Activated T-cell treated with anti-CD3 and anti-CD28 coated beads, Interleukin-2, amount 50 U/mL, for 4 hours (primary cell): ENCODE measurements at regions not wholly inside any gene's neighbourhood (a gene's known extent, or its start where the extent isn't known, plus 50 kb on each side); places are given as distances from the start of the nearest gene placed in this dataset.

Source experiments
- ATAC-seq, 2 donors: fragments of 200-7000 bp; cut with Tn5 transposase; one replicate each; pipeline ENCODE4 v1.10.0; 2021
- DNase-seq: peaks from one replicate; pipeline ENCODE4 v3.0.0-alpha.2; 2020
- H3K27me3 Mint-ChIP-seq: one replicate; pipeline ENCODE4 v1.8.0; 2021; ENCODE audit warnings: low read depth, mixed read lengths
- H3K36me3 Mint-ChIP-seq: one replicate; pipeline ENCODE4 v1.8.0; 2022; ENCODE audit warnings: mixed read lengths; ENCODE audit not compliant: insufficient read depth
- H3K4me1 Mint-ChIP-seq: one replicate; pipeline ENCODE4 v1.8.0; 2021; ENCODE audit warnings: low read depth, mixed read lengths
- H3K4me3 Mint-ChIP-seq: one replicate; pipeline ENCODE4 v1.8.0; 2021; ENCODE audit warnings: mild to moderate bottlenecking, moderate library complexity, mixed read lengths
- H3K9me3 Mint-ChIP-seq: one replicate; pipeline ENCODE4 v1.8.0; 2021; ENCODE audit warnings: mixed read lengths

- Mint-ChIP-seq H3K27me3 (peaks cover 5% of the 10 kb centered on the region), H3K9me3 (no peaks in the 10 kb centered on the region), H3K4me3 (no peak overlapping the region), H3K36me3 (no peaks in the 10 kb centered on the region), H3K4me1 (no peaks in the 10 kb centered on the region)
- ATAC-seq (no peak), DNase-seq (no peak)
Observed at GRCh38 chr15:91668370-91668769, 185.1 kb upstream of the SLCO3A1 start.

- ATAC-seq: no peak
- no peaks in the 10 kb centered on the region for H3K36me3 Mint-ChIP-seq
- no peak overlapping the region for H3K4me3 Mint-ChIP-seq
- H3K4me1 Mint-ChIP-seq: no peaks in the 10 kb centered on the region
- H3K27me3 Mint-ChIP-seq: peaks cover 9% of the 10 kb centered on the region
- peaks cover 14% of the 10 kb centered on the region for H3K9me3 Mint-ChIP-seq
- DNase-seq: no peak
Observed at GRCh38 chr15:91670108-91670507, 183.4 kb upstream of the SLCO3A1 start.

GRCh38 chr15:91678003-91678402 is 175.5 kb upstream of the SLCO3A1 start:
- H3K9me3 Mint-ChIP-seq: peaks cover 14% of the 10 kb centered on the region
- no peaks in the 10 kb centered on the region for H3K36me3 Mint-ChIP-seq
- peaks cover 19% of the 10 kb centered on the region for H3K27me3 Mint-ChIP-seq
- ATAC-seq: no peak
- H3K4me1 Mint-ChIP-seq: no peaks in the 10 kb centered on the region
- no peak overlapping the region for H3K4me3 Mint-ChIP-seq
- DNase-seq: no peak

- H3K4me1 Mint-ChIP-seq: no peaks in the 10 kb centered on the region
- H3K36me3 Mint-ChIP-seq: no peaks in the 10 kb centered on the region
- H3K27me3 Mint-ChIP-seq: peaks cover 19% of the 10 kb centered on the region
- H3K4me3 Mint-ChIP-seq: no peak overlapping the region
- H3K9me3 Mint-ChIP-seq: peaks cover 7% of the 10 kb centered on the region
- ATAC-seq (no peak), DNase-seq (no peak)
Observed at GRCh38 chr15:91679447-91679846, 174.1 kb upstream of the SLCO3A1 start.

- H3K4me3 Mint-ChIP-seq: no peak overlapping the region
- no peak for ATAC-seq
- peaks cover 5% of the 10 kb centered on the region for H3K9me3 Mint-ChIP-seq
- no peak for DNase-seq
- H3K27me3 Mint-ChIP-seq: peaks cover 19% of the 10 kb centered on the region
- no peaks in the 10 kb centered on the region for H3K36me3 Mint-ChIP-seq
- H3K4me1 Mint-ChIP-seq: no peaks in the 10 kb centered on the region
Observed at GRCh38 chr15:91685436-91685835, 168.1 kb upstream of the SLCO3A1 start.

- Mint-ChIP-seq H3K36me3 (no peaks in the 10 kb centered on the region), H3K27me3 (peaks cover 3% of the 10 kb centered on the region), H3K9me3 (peaks cover 5% of the 10 kb centered on the region), H3K4me1 (no peaks in the 10 kb centered on the region), H3K4me3 (no peak overlapping the region)
- no peak for DNase-seq
- no peak for ATAC-seq
Observed at GRCh38 chr15:91688811-91689210, 164.7 kb upstream of the SLCO3A1 start.

- H3K27me3 Mint-ChIP-seq: peaks cover 3% of the 10 kb centered on the region
- DNase-seq (no peak), ATAC-seq (no peak)
- H3K36me3 Mint-ChIP-seq: no peaks in the 10 kb centered on the region
- peaks cover 5% of the 10 kb centered on the region for H3K9me3 Mint-ChIP-seq
- H3K4me1 Mint-ChIP-seq: no peaks in the 10 kb centered on the region
- no peak overlapping the region for H3K4me3 Mint-ChIP-seq
Observed at GRCh38 chr15:91689377-91689776, 164.1 kb upstream of the SLCO3A1 start.

GRCh38 chr15:91692596-91692995 is 160.9 kb upstream of the SLCO3A1 start:
- DNase-seq (no peak), ATAC-seq (no peak)
- Mint-ChIP-seq H3K4me3 (no peak overlapping the region), H3K4me1 (no peaks in the 10 kb centered on the region), H3K9me3 (peaks cover 5% of the 10 kb centered on the region), H3K27me3 (no peaks in the 10 kb centered on the region), H3K36me3 (no peaks in the 10 kb centered on the region)

GRCh38 chr15:91694131-91694830 is 159.2 kb upstream of the SLCO3A1 start:
- H3K4me1 Mint-ChIP-seq: no peaks in the 10 kb centered on the region
- DNase-seq (no peak), ATAC-seq (no peak)
- no peaks in the 10 kb centered on the region for H3K36me3 Mint-ChIP-seq
- no peak overlapping the region for H3K4me3 Mint-ChIP-seq
- H3K9me3 Mint-ChIP-seq: no peaks in the 10 kb centered on the region
- H3K27me3 Mint-ChIP-seq: no peaks in the 10 kb centered on the region

GRCh38 chr15:91694831-91695210 is 158.7 kb upstream of the SLCO3A1 start:
- no peak for ATAC-seq
- H3K27me3 Mint-ChIP-seq: no peaks in the 10 kb centered on the region
- H3K4me1 Mint-ChIP-seq: no peaks in the 10 kb centered on the region

GRCh38 chr15:91695799-91696198 is 157.7 kb upstream of the SLCO3A1 start:
- no peak for ATAC-seq
- Mint-ChIP-seq H3K4me1 (no peaks in the 10 kb centered on the region), H3K36me3 (no peaks in the 10 kb centered on the region), H3K27me3 (peaks cover 3% of the 10 kb centered on the region), H3K4me3 (no peak overlapping the region), H3K9me3 (no peaks in the 10 kb centered on the region)
- DNase-seq: no peak

More at GRCh38 chr15:91694831-91695210, 158.7 kb upstream of the SLCO3A1 start:
- no peaks in the 10 kb centered on the region for H3K36me3 Mint-ChIP-seq
- H3K9me3 Mint-ChIP-seq: no peaks in the 10 kb centered on the region
- no peak for DNase-seq
- H3K4me3 Mint-ChIP-seq: no peak overlapping the region

- H3K36me3 Mint-ChIP-seq: no peaks in the 10 kb centered on the region
- H3K9me3 Mint-ChIP-seq: no peaks in the 10 kb centered on the region
- no peak for DNase-seq
- ATAC-seq: no peak
- no peak overlapping the region for H3K4me3 Mint-ChIP-seq
- H3K4me1 Mint-ChIP-seq: no peaks in the 10 kb centered on the region
- peaks cover 8% of the 10 kb centered on the region for H3K27me3 Mint-ChIP-seq
Observed at GRCh38 chr15:91696981-91697380, 156.5 kb upstream of the SLCO3A1 start.

GRCh38 chr15:91698241-91698640 is 155.3 kb upstream of the SLCO3A1 start:
- ATAC-seq (no peak), DNase-seq (no peak)
- Mint-ChIP-seq H3K27me3 (peaks cover 11% of the 10 kb centered on the region), H3K9me3 (no peaks in the 10 kb centered on the region), H3K36me3 (no peaks in the 10 kb centered on the region), H3K4me1 (no peaks in the 10 kb centered on the region), H3K4me3 (no peak overlapping the region)

GRCh38 chr15:91699741-91700140 is 153.8 kb upstream of the SLCO3A1 start:
- Mint-ChIP-seq H3K36me3 (no peaks in the 10 kb centered on the region), H3K9me3 (no peaks in the 10 kb centered on the region), H3K4me3 (no peak overlapping the region), H3K27me3 (peaks cover 11% of the 10 kb centered on the region), H3K4me1 (no peaks in the 10 kb centered on the region)
- ATAC-seq (no peak), DNase-seq (no peak)

GRCh38 chr15:91703274-91703673 is 150.2 kb upstream of the SLCO3A1 start:
- no peak for ATAC-seq
- no peak overlapping the region for H3K4me3 Mint-ChIP-seq
- H3K36me3 Mint-ChIP-seq: no peaks in the 10 kb centered on the region
- no peak for DNase-seq
- peaks cover 16% of the 10 kb centered on the region for H3K4me1 Mint-ChIP-seq
- H3K27me3 Mint-ChIP-seq: peaks cover 11% of the 10 kb centered on the region
- no peaks in the 10 kb centered on the region for H3K9me3 Mint-ChIP-seq
